Neural progenitor cell (in vitro differentiated cells): ENCODE measurements at regions not wholly inside any gene's neighbourhood (a gene's known extent, or its start where the extent isn't known, plus 50 kb on each side); places are given as distances from the start of the nearest gene placed in this dataset.
A peak's percentile ranks its signal among the peaks of the same experiment; 100 is the strongest.

Source experiments
- DNase-seq: peaks from one replicate; pipeline ENCODE4 v3.0.0-alpha.2; 2016; ENCODE audit warnings: low spot score
- H2AFZ ChIP-seq: fragments of 200-600 bp; sonication (generic); replicated peaks from 2 replicates; pipeline ENCODE4 v1.6.1; 2016; ENCODE audit warnings: antibody characterized with exemption
- H3F3A ChIP-seq: fragments of 200-600 bp; sonication (generic); 2 replicates; pipeline ENCODE4 v1.6.1; 2016; ENCODE audit warnings: antibody characterized with exemption, low read depth
- H3K27ac ChIP-seq: fragments of 200-600 bp; sonication (generic); 2 replicates; pipeline ENCODE4 v1.5.1; 2016; ENCODE audit warnings: mild to moderate bottlenecking
- H3K27me3 ChIP-seq: fragments of 200-600 bp; sonication (generic); 2 replicates; pipeline ENCODE4 v1.6.1; 2016; ENCODE audit warnings: mild to moderate bottlenecking, moderate library complexity
- H3K36me3 ChIP-seq: fragments of 200-600 bp; sonication (generic); 2 replicates; pipeline ENCODE4 v1.5.1; 2016
- H3K4me1 ChIP-seq: fragments of 200-600 bp; sonication (generic); 2 replicates; pipeline ENCODE4 v1.6.1; 2016; ENCODE audit warnings: mixed run types
- H3K4me2 ChIP-seq: fragments of 200-600 bp; sonication (generic); 2 replicates; pipeline ENCODE4 v1.6.1; 2016
- H3K4me3 ChIP-seq: fragments of 200-600 bp; sonication (generic); 2 replicates; pipeline ENCODE4 v1.5.1; 2016
- H3K79me2 ChIP-seq: fragments of 200-600 bp; sonication (generic); 2 replicates; pipeline ENCODE4 v1.6.1; 2016; ENCODE audit warnings: low read depth
- H3K9ac ChIP-seq: fragments of 200-600 bp; sonication (generic); 2 replicates; pipeline ENCODE4 v1.6.1; 2016
- H3K9me3 ChIP-seq: fragments of 200-600 bp; sonication (generic); 2 replicates; pipeline ENCODE4 v1.5.1; 2016; ENCODE audit warnings: low read depth
- H4K20me1 ChIP-seq: fragments of 200-600 bp; sonication (generic); 2 replicates; pipeline ENCODE4 v1.6.1; 2016; ENCODE audit warnings: low read depth
- H3K27ac Mint-ChIP-seq: 3 replicates; pipeline ENCODE4 v1.8.0; 2021; ENCODE audit warnings: mixed read lengths
- H3K27me3 Mint-ChIP-seq: 2 replicates; pipeline ENCODE4 v1.8.0; 2022; ENCODE audit warnings: low read depth, mild to moderate bottlenecking, inconsistent platforms, moderate library complexity, mixed read lengths; ENCODE audit not compliant: insufficient read depth
- H3K36me3 Mint-ChIP-seq: 3 replicates; pipeline ENCODE4 v1.8.0; 2021; ENCODE audit warnings: mixed read lengths
- H3K4me1 Mint-ChIP-seq: 3 replicates; pipeline ENCODE4 v1.8.0; 2021; ENCODE audit warnings: mixed read lengths
- H3K4me3 Mint-ChIP-seq: 3 replicates; pipeline ENCODE4 v1.8.0; 2021; ENCODE audit warnings: mild to moderate bottlenecking, moderate library complexity, mixed read lengths
- H3K9me3 Mint-ChIP-seq: 3 replicates; pipeline ENCODE4 v1.8.0; 2020; ENCODE audit warnings: mixed read lengths
- CTCF ChIP-seq: fragments of 200-600 bp; sonication (generic); IDR thresholded peaks from 2 replicates; pipeline ENCODE4 v1.5.1; 2017; ENCODE audit warnings: antibody characterized with exemption, mild to moderate bottlenecking
- EZH2 ChIP-seq: fragments of 200-600 bp; sonication (generic); IDR thresholded peaks from 2 replicates; pipeline ENCODE4 v1.6.1; 2017; ENCODE audit warnings: antibody characterized with exemption, mild to moderate bottlenecking, moderate library complexity
- EZH2phosphoT487 ChIP-seq: fragments of 200-600 bp; sonication (generic); IDR thresholded peaks from 2 replicates; pipeline ENCODE4 v1.6.1; 2017; ENCODE audit warnings: antibody characterized with exemption

DNA sequence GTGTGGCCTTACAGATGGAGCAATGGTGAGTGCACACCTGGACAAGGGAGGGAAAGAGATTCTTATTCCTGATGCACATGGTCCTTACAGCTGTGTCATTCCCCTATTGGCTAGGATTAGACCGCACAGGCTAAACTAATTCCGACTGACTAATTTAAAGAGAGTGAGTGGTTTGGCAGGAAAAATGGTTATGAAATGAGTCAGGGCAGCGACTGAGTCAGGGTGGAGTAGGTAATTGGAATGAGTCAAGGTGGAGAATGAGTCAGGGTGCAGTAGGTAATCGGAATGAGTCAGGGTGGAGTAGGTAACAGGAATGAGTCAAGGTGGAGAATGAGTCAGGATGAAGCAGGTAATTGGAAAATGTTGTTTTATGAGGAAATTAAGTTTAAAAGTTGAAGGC lies 1353.7 kb upstream of the LRRTM1 start:
- no peaks in the 10 kb centered on the region for H3K4me1 Mint-ChIP-seq
- H3K36me3 Mint-ChIP-seq = no peaks in the 10 kb centered on the region
- Histone ChIP-seq H3K4me3 (no peak overlapping the region), H3K4me1 (peaks cover 7% of the 10 kb centered on the region), H4K20me1 (no peaks in the 10 kb centered on the region), H3K9ac (no peak overlapping the region), H3K27ac (no peak overlapping the region), H3K9me3 (no peaks in the 10 kb centered on the region), H3K27me3 (no peaks in the 10 kb centered on the region), H3F3A (no peaks in the 10 kb centered on the region), H2AFZ (no peak overlapping the region), H3K79me2 (no peaks in the 10 kb centered on the region), H3K4me2 (no peak overlapping the region), H3K36me3 (no peaks in the 10 kb centered on the region)
- H3K9me3 Mint-ChIP-seq = peaks cover 2% of the 10 kb centered on the region
- H3K27me3 Mint-ChIP-seq = no peaks in the 10 kb centered on the region
- DNase-seq = no peak
- TF ChIP-seq CTCF (no peak), EZH2 (no peak), EZH2phosphoT487 (no peak)
- H3K4me3 Mint-ChIP-seq = no peak overlapping the region
- H3K27ac Mint-ChIP-seq = no peak overlapping the region

- Histone ChIP-seq H3K79me2 (no peaks in the 10 kb centered on the region), H3K4me3 (no peak overlapping the region), H4K20me1 (no peaks in the 10 kb centered on the region), H3K27me3 (no peaks in the 10 kb centered on the region), H3K36me3 (no peaks in the 10 kb centered on the region), H3K9ac (no peak overlapping the region), H3F3A (no peaks in the 10 kb centered on the region), H3K27ac (no peak overlapping the region), H3K4me1 (peaks cover 7% of the 10 kb centered on the region), H3K4me2 (no peak overlapping the region), H3K9me3 (no peaks in the 10 kb centered on the region), H2AFZ (no peak overlapping the region)
- Mint-ChIP-seq H3K36me3 (no peaks in the 10 kb centered on the region), H3K4me1 (no peaks in the 10 kb centered on the region), H3K27me3 (no peaks in the 10 kb centered on the region), H3K4me3 (no peak overlapping the region), H3K9me3 (no peaks in the 10 kb centered on the region), H3K27ac (no peak overlapping the region)
- no peak for DNase-seq
- TF ChIP-seq EZH2 = no peak
- no peak for TF ChIP-seq EZH2phosphoT487
- TF ChIP-seq CTCF = peak; percentile 44
Measured at GRCh38 chr2:81650048-81650971, 1345.8 kb upstream of the LRRTM1 start.

DNA sequence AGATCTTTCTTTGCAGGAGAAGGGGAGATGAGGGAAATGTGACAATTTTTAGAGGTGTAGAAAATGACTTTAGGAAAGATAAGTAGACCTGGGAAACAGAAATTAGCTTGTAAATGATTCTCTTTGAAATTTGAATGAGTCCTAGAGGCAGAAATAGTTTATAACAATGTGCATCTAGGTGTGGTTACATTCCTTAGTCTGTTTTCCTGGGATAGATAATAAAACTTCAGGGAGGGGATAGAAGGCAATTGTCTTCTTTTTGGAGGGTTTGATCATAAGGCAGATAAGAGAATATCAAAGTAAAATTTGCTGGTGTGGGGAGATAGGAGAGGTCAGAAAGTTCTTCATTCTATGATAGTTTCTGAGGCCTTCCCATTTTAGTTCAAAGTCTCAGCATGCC lies 1344.3 kb upstream of the LRRTM1 start:
- Histone ChIP-seq H3K4me2 (no peak overlapping the region), H3K27ac (no peak overlapping the region), H4K20me1 (no peaks in the 10 kb centered on the region), H3F3A (no peaks in the 10 kb centered on the region), H3K4me3 (no peak overlapping the region), H3K9me3 (no peaks in the 10 kb centered on the region), H3K27me3 (no peaks in the 10 kb centered on the region), H2AFZ (no peak overlapping the region), H3K36me3 (no peaks in the 10 kb centered on the region), H3K9ac (no peak overlapping the region), H3K79me2 (no peaks in the 10 kb centered on the region), H3K4me1 (peaks cover 7% of the 10 kb centered on the region)
- H3K9me3 Mint-ChIP-seq = no peaks in the 10 kb centered on the region
- no peak overlapping the region for H3K27ac Mint-ChIP-seq
- TF ChIP-seq EZH2 (no peak), CTCF (no peak), EZH2phosphoT487 (no peak)
- DNase-seq = no peak
- no peaks in the 10 kb centered on the region for H3K4me1 Mint-ChIP-seq
- H3K4me3 Mint-ChIP-seq = no peak overlapping the region
- no peaks in the 10 kb centered on the region for H3K27me3 Mint-ChIP-seq
- H3K36me3 Mint-ChIP-seq = no peaks in the 10 kb centered on the region
